ENCODE measurements at regions not wholly inside any gene's neighbourhood (a gene's known extent, or its start where the extent isn't known, plus 50 kb on each side); places are given as distances from the start of the nearest gene placed in this dataset.

- in situ Hi-C loops (cut with HindIII; ENCODE audit: extremely low pct_ligation_motif_present, low pct_unique_long_range_greater_than_20kb), result no loop called here
- Histone ChIP-seq H3K27ac (ENCODE audit: extremely low read length, insufficient read depth, low read length) (no peak overlapping the region), H4K20me1 (ENCODE audit: insufficient read depth, low read length) (no peaks in the 10 kb centered on the region), H3K4me3 (replicated peaks in 1 of 3; ENCODE audit: insufficient read depth in 1 of 3, low read depth in 2 of 3, low read length in 3 of 3) (no peak overlapping the region), H3K4me1 (ENCODE audit: insufficient read depth, low read length) (peaks cover 29% of the 10 kb centered on the region), H3K9ac (ENCODE audit: insufficient read depth, low read depth, low read length) (no peak overlapping the region), H3K4me2 (ENCODE audit: low read depth, low read length) (no peak overlapping the region), H3K9me3 (ENCODE audit: low read length) (no peaks in the 10 kb centered on the region), H2AFZ (ENCODE audit: low read length) (no peak overlapping the region), H3K36me3 (replicated peaks in 1 of 2; ENCODE audit: control insufficient read depth in 1 of 2, insufficient read depth in 2 of 2, low read length in 2 of 2) (no peaks in the 10 kb centered on the region), H3K27me3 (ENCODE audit: control insufficient read depth in 1 of 2, insufficient read depth in 2 of 2, low read length in 2 of 2) (no peaks in the 10 kb centered on the region; a peak in 1 of 5 replicates), H3K79me2 (ENCODE audit: insufficient read depth, low read length) (no peaks in the 10 kb centered on the region)
- no peak for FAIRE-seq
- no peak for ATAC-seq
- CTCF ChIA-PET (ENCODE audit: low intra/inter-chr PET ratio, low total read pairs), result no interaction called here
- POLR2A ChIA-PET, result no interaction called here
- BruUV-seq (replicated peaks), result no TSS peak
- intact Hi-C loops (cut with micrococcal nuclease; ENCODE audit: unreplicated experiment), result no loop called here
- 36% methylated on average over 3 of the region's 3 CpGs for WGBS (ENCODE audit: low lambda C conversion rate)
- TF ChIP-seq NFIC (IDR thresholded peaks at IDR 0.05; ENCODE audit: low read length), result no peak
- TF ChIP-seq TEAD3 (CRISPR knock-in tag; optimal IDR thresholded peaks at IDR 0.05; ENCODE audit: borderline replicate concordance), result no peak
- peak; percentile 65 for TF ChIP-seq ZBTB40 (IDR thresholded peaks at IDR 0.05)
- TF ChIP-seq ZBTB40 (CRISPR knock-in tag; IDR thresholded peaks at IDR 0.05), result peak; percentile 99
- no peak for TF ChIP-seq ZKSCAN5 (CRISPR knock-in tag; IDR thresholded peaks at IDR 0.05)
- no peak for TF ChIP-seq NAIF1 (CRISPR knock-in tag; IDR thresholded peaks at IDR 0.05; ENCODE audit: borderline replicate concordance)
- no peak for TF ChIP-seq PHF21A (CRISPR knock-in tag; IDR thresholded peaks at IDR 0.05)
- no peak for TF ChIP-seq HNF4A (CRISPR knock-in tag; IDR thresholded peaks at IDR 0.05)
- TF ChIP-seq CEBPB (IDR thresholded peaks at IDR 0.05; ENCODE audit: borderline replicate concordance, low read depth, low read length), result peak; percentile 47; the same call in 1 of the 2 replicates
- no peak for TF ChIP-seq ZNF550 (CRISPR knock-in tag; IDR thresholded peaks at IDR 0.05; ENCODE audit: borderline replicate concordance)
- TF ChIP-seq MED1 (CRISPR knock-in tag; IDR thresholded peaks at IDR 0.05), result no peak
- no peak for TF ChIP-seq ZNF770 (CRISPR knock-in tag; IDR thresholded peaks at IDR 0.05)
- DNase-seq (ENCODE audit: low spot score), result no peak
Measured at GRCh38 chr16:5158494-5158893, 60.9 kb upstream of the EEF2KMT start.

Data from HepG2 (cell line).